ENCODE measurements at regions not wholly inside any gene's neighbourhood (a gene's known extent, or its start where the extent isn't known, plus 50 kb on each side); places are given as distances from the start of the nearest gene placed in this dataset.

GRCh38 chr15:26477044-26477443 lies 295.8 kb downstream of the GABRB3 start:
- DNase-seq (ENCODE audit: low read depth in 1 of 2, low spot score in 1 of 2) = no peak

DNA sequence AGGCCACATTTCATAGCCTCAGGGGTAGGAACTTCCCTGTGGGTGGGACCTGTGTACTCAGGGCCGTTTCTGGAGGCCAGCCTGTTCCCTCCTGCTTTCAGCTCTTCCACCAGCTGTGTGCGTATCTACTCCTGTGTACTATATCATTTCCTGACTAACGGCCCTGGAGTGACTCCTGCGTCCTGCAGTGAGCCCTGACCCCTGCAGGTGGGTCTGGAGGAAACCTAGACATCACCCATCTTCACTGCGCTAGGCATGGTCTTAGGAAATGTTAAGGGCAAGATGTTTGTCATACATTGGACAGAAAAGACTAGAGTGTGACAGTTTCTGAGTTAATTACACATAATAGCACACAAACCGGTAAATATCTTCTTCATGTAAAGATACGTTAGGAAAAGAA lies 297.3 kb downstream of the GABRB3 start:
- DNase-seq (ENCODE audit: low read depth in 1 of 2, low spot score in 1 of 2) = no peak

- no peak for DNase-seq (ENCODE audit: low read depth in 1 of 2, low spot score in 1 of 2)
Measured at GRCh38 chr15:26472661-26473060, 300.2 kb downstream of the GABRB3 start.

GRCh38 chr15:26461847-26462608 lies 310.8 kb downstream of the GABRB3 start:
- DNase-seq (ENCODE audit: low read depth in 1 of 2, low spot score in 1 of 2) = no peak

DNA sequence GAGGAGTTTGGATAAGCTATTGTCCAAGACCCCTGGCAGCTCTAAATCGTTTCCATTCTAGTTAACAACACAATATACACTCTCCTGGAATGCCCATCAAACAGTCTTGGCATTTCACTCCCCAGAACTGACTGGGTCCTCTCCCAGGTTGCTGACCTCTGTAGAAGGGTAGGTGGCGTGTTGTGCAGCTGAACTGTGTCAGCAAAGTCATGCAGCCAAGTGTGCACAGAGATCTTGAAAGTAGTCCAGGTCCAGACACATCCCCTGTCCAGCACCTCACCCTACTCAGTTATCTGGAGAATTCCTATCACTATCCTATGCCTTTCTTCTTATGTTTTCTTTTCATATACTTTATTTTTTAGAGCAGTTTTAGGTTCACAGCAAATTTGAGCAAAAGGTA lies 312.7 kb downstream of the GABRB3 start:
- no peak for DNase-seq (ENCODE audit: low read depth in 1 of 2, low spot score in 1 of 2)

DNA sequence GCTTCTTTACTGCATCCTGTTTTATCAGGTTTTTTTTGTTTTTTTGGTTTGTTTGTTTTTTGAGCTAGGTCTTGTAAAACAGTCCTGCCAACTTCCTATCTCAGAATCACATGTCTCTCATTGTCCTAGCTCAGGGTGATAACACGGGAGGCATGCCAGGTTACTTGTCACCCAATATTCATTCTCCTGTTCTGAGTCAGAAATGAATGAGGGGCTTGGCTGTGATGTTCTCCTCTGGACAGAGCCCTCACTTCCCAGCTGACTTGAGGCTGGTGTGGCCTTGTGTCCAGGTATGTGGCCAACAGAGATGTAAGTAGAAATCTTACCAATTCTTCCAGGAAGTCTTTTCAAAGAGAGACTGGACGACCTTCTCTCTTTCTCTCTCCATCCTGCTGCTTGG lies 317.0 kb downstream of the GABRB3 start:
- no peak for DNase-seq (ENCODE audit: low read depth in 1 of 2, low spot score in 1 of 2)

DNA sequence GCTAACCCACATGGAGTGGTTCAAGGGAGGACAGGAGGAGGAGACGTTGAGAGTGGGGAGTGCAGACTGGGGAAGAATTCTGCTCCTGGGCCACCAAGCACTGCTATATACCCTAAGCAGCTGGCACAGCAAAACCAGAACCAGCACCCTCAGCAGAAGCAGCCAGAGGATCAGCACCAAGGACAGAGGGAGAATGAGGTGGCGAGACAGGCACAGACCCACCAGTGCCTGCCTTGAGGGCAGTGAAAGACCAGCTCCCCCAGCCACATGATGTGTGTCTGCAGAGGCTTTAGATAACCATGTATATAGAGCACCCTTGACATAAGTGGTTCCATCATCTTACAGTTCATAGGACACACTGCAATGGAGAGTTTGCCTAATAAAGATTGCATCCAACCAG lies 319.0 kb downstream of the GABRB3 start:
- no peak for DNase-seq (ENCODE audit: low read depth in 1 of 2, low spot score in 1 of 2)

DNA sequence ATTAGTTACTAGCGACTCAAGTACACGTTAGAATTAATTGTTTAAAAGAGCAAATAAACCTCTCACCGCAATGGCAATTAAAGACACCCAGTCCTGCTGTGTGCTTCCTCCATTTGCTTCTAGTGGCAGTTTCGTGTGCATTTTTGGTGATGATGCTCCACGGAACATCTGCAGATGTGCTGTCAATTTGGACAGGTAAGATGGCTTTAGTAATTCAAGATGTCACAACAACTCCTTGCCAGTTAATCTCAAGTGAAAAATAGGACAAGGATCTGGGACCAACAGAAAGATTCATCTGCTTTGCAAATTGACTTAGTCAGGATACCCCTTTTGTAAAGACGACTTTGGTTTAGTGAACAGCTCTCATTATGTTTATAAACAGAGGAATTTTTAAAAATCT lies 320.9 kb downstream of the GABRB3 start:
- DNase-seq (ENCODE audit: low read depth in 1 of 2, low spot score in 1 of 2) = no peak

- no peak for DNase-seq (ENCODE audit: low read depth in 1 of 2, low spot score in 1 of 2)
Measured at GRCh38 chr15:26449291-26449690, 323.6 kb downstream of the GABRB3 start.

GRCh38 chr15:26443321-26443720 lies 329.5 kb downstream of the GABRB3 start:
- DNase-seq (ENCODE audit: low read depth in 1 of 2, low spot score in 1 of 2) = no peak

DNA sequence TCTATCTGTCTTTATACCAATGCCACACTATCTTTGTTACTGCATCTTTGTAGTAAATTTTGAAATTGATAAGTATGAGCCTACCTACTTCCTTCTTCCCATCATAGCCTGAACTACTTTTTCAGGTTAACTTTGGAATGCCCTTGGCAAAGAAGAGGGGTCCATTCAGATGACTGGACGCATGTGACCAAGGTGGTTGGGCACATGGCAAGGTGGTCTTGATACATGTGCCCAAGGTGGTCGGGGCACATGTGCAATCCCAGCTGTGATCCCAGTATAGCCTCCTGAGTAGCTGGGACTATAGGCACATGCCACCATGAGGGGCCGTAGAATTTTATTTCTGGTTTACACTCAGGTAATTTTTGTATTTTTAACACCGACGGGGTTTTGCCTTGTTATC lies 330.2 kb downstream of the GABRB3 start:
- no peak for DNase-seq (ENCODE audit: low read depth in 1 of 2, low spot score in 1 of 2)

GRCh38 chr15:26439681-26440080 lies 333.2 kb downstream of the GABRB3 start:
- no peak for DNase-seq (ENCODE audit: low read depth in 1 of 2, low spot score in 1 of 2)

- no peak for DNase-seq (ENCODE audit: low read depth in 1 of 2, low spot score in 1 of 2)
Measured at GRCh38 chr15:26438718-26439117, 334.1 kb downstream of the GABRB3 start.

GRCh38 chr15:26438316-26438715 lies 334.6 kb downstream of the GABRB3 start:
- no peak for DNase-seq (ENCODE audit: low read depth in 1 of 2, low spot score in 1 of 2)

- DNase-seq (ENCODE audit: low read depth in 1 of 2, low spot score in 1 of 2) = no peak
Measured at GRCh38 chr15:26433818-26434217, 339.0 kb downstream of the GABRB3 start.

- DNase-seq (ENCODE audit: low read depth in 1 of 2, low spot score in 1 of 2) = no peak
Measured at GRCh38 chr15:26433060-26433459, 339.8 kb downstream of the GABRB3 start.

- DNase-seq (ENCODE audit: low read depth in 1 of 2, low spot score in 1 of 2) = no peak
Measured at GRCh38 chr15:26421065-26421464, 351.8 kb downstream of the GABRB3 start.

- no peak for DNase-seq (ENCODE audit: low read depth in 1 of 2, low spot score in 1 of 2)
Measured at GRCh38 chr15:26395624-26396023, 377.2 kb downstream of the GABRB3 start.

- no peak for DNase-seq (ENCODE audit: low read depth in 1 of 2, low spot score in 1 of 2)
Measured at GRCh38 chr15:26394801-26395200, 378.1 kb downstream of the GABRB3 start.

GRCh38 chr15:26392956-26393355 lies 379.9 kb downstream of the GABRB3 start:
- DNase-seq (ENCODE audit: low read depth in 1 of 2, low spot score in 1 of 2) = no peak

DNA sequence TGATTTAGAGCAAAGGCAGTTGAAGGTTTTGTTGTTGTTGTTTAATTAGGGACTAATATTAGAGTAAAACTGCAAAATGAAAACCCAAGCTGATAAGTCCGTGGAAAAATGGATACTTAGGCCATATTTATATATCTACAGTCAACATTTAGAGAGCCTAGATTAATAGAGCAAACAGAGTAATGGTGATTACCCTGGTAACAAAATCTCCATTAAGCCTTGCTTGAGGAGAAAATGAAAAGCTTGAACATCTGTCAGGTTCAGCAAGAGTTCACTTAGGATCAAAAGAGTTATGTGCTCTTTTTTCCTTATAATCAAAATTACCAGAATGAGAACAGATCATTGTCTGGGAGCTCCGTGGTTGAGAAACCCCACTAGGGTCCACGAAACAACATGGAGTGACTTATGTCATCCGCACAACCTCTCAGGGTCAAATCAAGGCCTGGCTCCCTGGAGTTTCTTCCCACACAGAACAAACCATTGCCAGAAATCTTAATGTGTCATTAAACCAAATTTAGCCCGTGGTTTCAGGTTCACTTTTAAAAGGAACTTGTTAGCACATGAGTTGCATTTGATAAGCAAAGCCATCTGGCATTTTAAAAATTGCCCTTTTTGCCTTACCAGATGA lies 381.2 kb downstream of the GABRB3 start:
- no peak for DNase-seq (ENCODE audit: low read depth in 1 of 2, low spot score in 1 of 2)

DNA sequence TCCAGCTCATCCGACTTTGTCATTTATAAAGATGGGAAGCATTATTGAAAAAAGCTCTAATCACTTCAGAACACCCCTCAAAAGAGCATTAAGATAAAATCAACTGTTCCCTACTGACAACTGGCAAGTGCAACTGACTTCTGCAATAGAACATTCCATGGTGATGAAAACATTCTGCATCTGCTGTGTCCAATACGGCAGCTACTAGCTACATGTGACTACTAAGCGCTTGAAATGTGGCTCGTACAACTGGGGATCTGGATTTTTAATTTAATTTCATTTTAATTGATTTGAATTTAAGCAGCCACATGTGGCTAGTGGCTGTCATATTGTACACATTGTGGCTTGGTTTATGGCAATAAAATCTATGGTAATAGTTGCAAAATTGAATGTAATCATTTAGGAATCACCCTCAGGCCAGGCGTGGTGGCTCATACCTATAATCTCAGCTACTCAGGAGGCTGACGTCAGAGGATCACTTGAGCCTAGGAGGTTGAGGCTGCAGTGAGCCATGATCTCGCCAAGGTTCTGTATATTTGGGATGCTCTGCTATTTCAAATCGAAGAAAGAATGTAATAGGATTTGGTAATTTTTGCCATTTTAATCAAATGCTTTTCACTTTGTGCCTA lies 390.3 kb downstream of the GABRB3 start:
- no peak for DNase-seq (ENCODE audit: low read depth in 1 of 2, low spot score in 1 of 2)

All from stimulated activated CD4-positive, alpha-beta T cell treated with anti-CD3 and anti-CD28 coated beads, Interleukin-15, amount 100 ng/mL, for 1 hour (primary cell).